ENCODE measurements at regions not wholly inside any gene's neighbourhood (a gene's known extent, or its start where the extent isn't known, plus 50 kb on each side); places are given as distances from the start of the nearest gene placed in this dataset.

GRCh38 chr7:153887749-153888569, 164.2 kb upstream of the DPP6 start:
- Histone ChIP-seq H3K36me3 (replicated peaks in 1 of 2; ENCODE audit: control insufficient read depth in 1 of 2, insufficient read depth in 2 of 2, low read length in 2 of 2) (no peaks in the 10 kb centered on the region), H3K27me3 (ENCODE audit: control insufficient read depth in 1 of 2, insufficient read depth in 2 of 2, low read length in 2 of 2) (no peaks in the 10 kb centered on the region), H3K9ac (ENCODE audit: insufficient read depth, low read depth, low read length) (no peak overlapping the region), H3K4me1 (ENCODE audit: insufficient read depth, low read length) (no peaks in the 10 kb centered on the region), H3K79me2 (ENCODE audit: insufficient read depth, low read length) (no peaks in the 10 kb centered on the region), H3K4me2 (ENCODE audit: low read depth, low read length) (no peak overlapping the region), H3K4me3 (replicated peaks in 1 of 3; ENCODE audit: insufficient read depth in 1 of 3, low read depth in 2 of 3, low read length in 3 of 3) (no peak overlapping the region), H2AFZ (ENCODE audit: low read length) (no peak overlapping the region), H3K27ac (ENCODE audit: extremely low read length, insufficient read depth, low read length) (no peak overlapping the region), H4K20me1 (ENCODE audit: insufficient read depth, low read length) (no peaks in the 10 kb centered on the region), H3K9me3 (ENCODE audit: low read length) (no peaks in the 10 kb centered on the region)
- intact Hi-C loops (cut with micrococcal nuclease; ENCODE audit: unreplicated experiment) (no loop called here), in situ Hi-C loops (cut with HindIII; ENCODE audit: extremely low pct_ligation_motif_present, low pct_unique_long_range_greater_than_20kb) (no loop called here)
- TF ChIP-seq HNF1B (CRISPR knock-in tag; IDR thresholded peaks at IDR 0.05), result no peak
- no peak for TF ChIP-seq ELF3 (CRISPR knock-in tag; IDR thresholded peaks at IDR 0.05)
- no peak for TF ChIP-seq REPIN1 (CRISPR knock-in tag; IDR thresholded peaks at IDR 0.05; ENCODE audit: borderline replicate concordance, low read depth)
- no peak for TF ChIP-seq ZFP37 (CRISPR knock-in tag; IDR thresholded peaks at IDR 0.05; ENCODE audit: borderline replicate concordance)
- TF ChIP-seq CERS6 (CRISPR knock-in tag; IDR thresholded peaks at IDR 0.05), result no peak
- no peak for TF ChIP-seq PLSCR1 (CRISPR knock-in tag; IDR thresholded peaks at IDR 0.05; ENCODE audit: borderline replicate concordance)
- TF ChIP-seq SRSF1 (optimal IDR thresholded peaks at IDR 0.05; ENCODE audit: low read depth, low read length), result no peak
- no peak for TF ChIP-seq HNRNPH1 (optimal IDR thresholded peaks at IDR 0.05; ENCODE audit: low read depth, low read length)
- no peak for TF ChIP-seq BORCS8-MEF2B (CRISPR knock-in tag; IDR thresholded peaks at IDR 0.05)
- CTCF ChIA-PET (ENCODE audit: low intra/inter-chr PET ratio, low total read pairs), result no interaction called here
- FAIRE-seq (no peak), DNase-seq (ENCODE audit: low spot score) (no peak), ATAC-seq (no peak)
- POLR2A ChIA-PET, result no interaction called here
- BruUV-seq (replicated peaks), result no TSS peak
- WGBS (ENCODE audit: low lambda C conversion rate), result 73% methylated on average over 38 of the region's 82 CpGs
